ENCODE measurements at regions not wholly inside any gene's neighbourhood (a gene's known extent, or its start where the extent isn't known, plus 50 kb on each side); places are given as distances from the start of the nearest gene placed in this dataset.

DNA sequence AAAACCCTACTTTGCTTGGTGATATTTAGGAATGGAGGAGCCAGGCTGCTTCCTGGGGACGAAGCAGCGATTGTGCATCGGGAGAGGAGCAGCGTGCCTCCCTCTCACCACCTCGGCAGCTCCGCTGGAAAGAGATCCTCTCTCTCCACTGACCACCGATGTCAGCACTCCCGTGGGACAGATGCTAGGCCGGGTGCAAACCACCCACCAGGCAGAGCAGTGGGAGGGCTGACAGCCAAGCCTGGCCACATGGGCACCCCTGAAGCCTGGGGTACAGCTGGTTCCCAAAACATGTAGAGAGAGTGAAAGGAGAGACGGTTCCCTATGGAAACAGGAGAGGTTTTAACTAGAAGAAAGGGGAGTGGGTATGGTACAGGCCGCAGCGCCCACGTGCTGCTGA is 220.0 kb downstream of the ANKRD60 start (continued):
- TF ChIP-seq, protein P1, sequence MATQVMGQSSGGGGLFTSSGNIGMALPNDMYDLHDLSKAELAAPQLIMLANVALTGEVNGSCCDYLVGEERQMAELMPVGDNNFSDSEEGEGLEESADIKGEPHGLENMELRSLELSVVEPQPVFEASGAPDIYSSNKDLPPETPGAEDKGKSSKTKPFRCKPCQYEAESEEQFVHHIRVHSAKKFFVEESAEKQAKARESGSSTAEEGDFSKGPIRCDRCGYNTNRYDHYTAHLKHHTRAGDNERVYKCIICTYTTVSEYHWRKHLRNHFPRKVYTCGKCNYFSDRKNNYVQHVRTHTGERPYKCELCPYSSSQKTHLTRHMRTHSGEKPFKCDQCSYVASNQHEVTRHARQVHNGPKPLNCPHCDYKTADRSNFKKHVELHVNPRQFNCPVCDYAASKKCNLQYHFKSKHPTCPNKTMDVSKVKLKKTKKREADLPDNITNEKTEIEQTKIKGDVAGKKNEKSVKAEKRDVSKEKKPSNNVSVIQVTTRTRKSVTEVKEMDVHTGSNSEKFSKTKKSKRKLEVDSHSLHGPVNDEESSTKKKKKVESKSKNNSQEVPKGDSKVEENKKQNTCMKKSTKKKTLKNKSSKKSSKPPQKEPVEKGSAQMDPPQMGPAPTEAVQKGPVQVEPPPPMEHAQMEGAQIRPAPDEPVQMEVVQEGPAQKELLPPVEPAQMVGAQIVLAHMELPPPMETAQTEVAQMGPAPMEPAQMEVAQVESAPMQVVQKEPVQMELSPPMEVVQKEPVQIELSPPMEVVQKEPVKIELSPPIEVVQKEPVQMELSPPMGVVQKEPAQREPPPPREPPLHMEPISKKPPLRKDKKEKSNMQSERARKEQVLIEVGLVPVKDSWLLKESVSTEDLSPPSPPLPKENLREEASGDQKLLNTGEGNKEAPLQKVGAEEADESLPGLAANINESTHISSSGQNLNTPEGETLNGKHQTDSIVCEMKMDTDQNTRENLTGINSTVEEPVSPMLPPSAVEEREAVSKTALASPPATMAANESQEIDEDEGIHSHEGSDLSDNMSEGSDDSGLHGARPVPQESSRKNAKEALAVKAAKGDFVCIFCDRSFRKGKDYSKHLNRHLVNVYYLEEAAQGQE (IDR thresholded peaks at IDR 0.05; ENCODE audit: unreplicated experiment), result no peak
- TF ChIP-seq, protein P2, sequence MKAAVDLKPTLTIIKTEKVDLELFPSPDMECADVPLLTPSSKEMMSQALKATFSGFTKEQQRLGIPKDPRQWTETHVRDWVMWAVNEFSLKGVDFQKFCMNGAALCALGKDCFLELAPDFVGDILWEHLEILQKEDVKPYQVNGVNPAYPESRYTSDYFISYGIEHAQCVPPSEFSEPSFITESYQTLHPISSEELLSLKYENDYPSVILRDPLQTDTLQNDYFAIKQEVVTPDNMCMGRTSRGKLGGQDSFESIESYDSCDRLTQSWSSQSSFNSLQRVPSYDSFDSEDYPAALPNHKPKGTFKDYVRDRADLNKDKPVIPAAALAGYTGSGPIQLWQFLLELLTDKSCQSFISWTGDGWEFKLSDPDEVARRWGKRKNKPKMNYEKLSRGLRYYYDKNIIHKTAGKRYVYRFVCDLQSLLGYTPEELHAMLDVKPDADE (IDR thresholded peaks at IDR 0.05), result no peak
- no peak for TF ChIP-seq NANOG (IDR thresholded peaks at IDR 0.05; ENCODE audit: borderline replicate concordance)

DNA sequence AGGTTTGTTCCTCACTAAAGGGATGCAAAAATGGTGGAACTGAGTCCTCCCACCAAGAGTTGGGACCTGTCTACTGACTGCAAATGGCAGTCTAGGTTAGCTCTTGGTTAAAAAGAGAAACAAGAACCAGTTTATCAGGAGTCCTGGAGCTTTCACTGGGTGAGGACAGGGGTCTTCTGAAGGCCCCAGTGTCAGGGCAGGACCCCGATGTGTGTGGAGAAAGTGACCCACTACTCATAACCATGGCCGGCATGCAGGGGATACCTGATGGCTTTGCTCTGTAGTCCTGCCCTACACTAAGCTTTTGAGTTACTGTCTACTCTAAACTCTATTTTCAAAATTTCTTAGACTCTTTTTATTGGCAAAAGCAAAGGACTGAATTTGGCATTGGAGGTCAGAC is 220.5 kb downstream of the ANKRD60 start:
- DNase-seq (ENCODE audit: low spot score) (no peak), ATAC-seq (no peak)
- no peaks in the 10 kb centered on the region for H3K9me2 ChIP-seq (ENCODE audit: insufficient read depth)
- no peak overlapping the region for H3K4me3 ChIP-seq
- H3K27me3 ChIP-seq (ENCODE audit: insufficient read depth), result no peaks in the 10 kb centered on the region
- no peaks in the 10 kb centered on the region for H3K36me3 Mint-ChIP-seq (ENCODE audit: low read depth)
- H3K36me3 ChIP-seq (ENCODE audit: insufficient read depth), result no peaks in the 10 kb centered on the region
- H3K4me3 Mint-ChIP-seq, result no peak overlapping the region
- H3K4me2 ChIP-seq, result no peak overlapping the region
- H3K9me3 Mint-ChIP-seq, result peaks cover 4% of the 10 kb centered on the region; the same call in 2 of the 3 replicates
- H3K27me3 Mint-ChIP-seq (ENCODE audit: insufficient read depth, low read depth, poor library complexity), result peaks cover 12% of the 10 kb centered on the region
- H3K4me1 Mint-ChIP-seq, result peaks cover 4% of the 10 kb centered on the region; the same call in 2 of the 3 replicates
- no peak overlapping the region for H3K27ac ChIP-seq (ENCODE audit: low read depth)
- no peak overlapping the region for H3K27ac Mint-ChIP-seq
- H2AFZ ChIP-seq, result no peak overlapping the region
- H3F3A ChIP-seq (replicated peaks; ENCODE audit: low read depth), result no peaks in the 10 kb centered on the region
- H4K20me1 ChIP-seq (replicated peaks; ENCODE audit: insufficient read depth), result no peaks in the 10 kb centered on the region
- peaks cover under 1% of the 10 kb centered on the region; the same call in 1 of the 2 replicates for H3K4me1 ChIP-seq (ENCODE audit: insufficient read depth)
- H3K79me2 ChIP-seq (replicated peaks; ENCODE audit: insufficient read depth), result no peaks in the 10 kb centered on the region
- TF ChIP-seq EZH2 (IDR thresholded peaks at IDR 0.05; ENCODE audit: low read depth, unreplicated experiment) (no peak), CREB1 (CRISPR knock-in tag; IDR thresholded peaks at IDR 0.05; ENCODE audit: low read depth) (no peak), ZNF331 (CRISPR knock-in tag; IDR thresholded peaks at IDR 0.05; ENCODE audit: low read depth) (no peak), ZNF114 (CRISPR knock-in tag; IDR thresholded peaks at IDR 0.05) (no peak), JUNB (IDR thresholded peaks at IDR 0.05; ENCODE audit: unreplicated experiment) (no peak), NANOG (IDR thresholded peaks at IDR 0.05; ENCODE audit: borderline replicate concordance) (no peak)
- TF ChIP-seq, protein P2 (IDR thresholded peaks at IDR 0.05), result no peak
- TF ChIP-seq, protein P1 (IDR thresholded peaks at IDR 0.05; ENCODE audit: unreplicated experiment), result no peak
- TF ChIP-seq, protein P3, sequence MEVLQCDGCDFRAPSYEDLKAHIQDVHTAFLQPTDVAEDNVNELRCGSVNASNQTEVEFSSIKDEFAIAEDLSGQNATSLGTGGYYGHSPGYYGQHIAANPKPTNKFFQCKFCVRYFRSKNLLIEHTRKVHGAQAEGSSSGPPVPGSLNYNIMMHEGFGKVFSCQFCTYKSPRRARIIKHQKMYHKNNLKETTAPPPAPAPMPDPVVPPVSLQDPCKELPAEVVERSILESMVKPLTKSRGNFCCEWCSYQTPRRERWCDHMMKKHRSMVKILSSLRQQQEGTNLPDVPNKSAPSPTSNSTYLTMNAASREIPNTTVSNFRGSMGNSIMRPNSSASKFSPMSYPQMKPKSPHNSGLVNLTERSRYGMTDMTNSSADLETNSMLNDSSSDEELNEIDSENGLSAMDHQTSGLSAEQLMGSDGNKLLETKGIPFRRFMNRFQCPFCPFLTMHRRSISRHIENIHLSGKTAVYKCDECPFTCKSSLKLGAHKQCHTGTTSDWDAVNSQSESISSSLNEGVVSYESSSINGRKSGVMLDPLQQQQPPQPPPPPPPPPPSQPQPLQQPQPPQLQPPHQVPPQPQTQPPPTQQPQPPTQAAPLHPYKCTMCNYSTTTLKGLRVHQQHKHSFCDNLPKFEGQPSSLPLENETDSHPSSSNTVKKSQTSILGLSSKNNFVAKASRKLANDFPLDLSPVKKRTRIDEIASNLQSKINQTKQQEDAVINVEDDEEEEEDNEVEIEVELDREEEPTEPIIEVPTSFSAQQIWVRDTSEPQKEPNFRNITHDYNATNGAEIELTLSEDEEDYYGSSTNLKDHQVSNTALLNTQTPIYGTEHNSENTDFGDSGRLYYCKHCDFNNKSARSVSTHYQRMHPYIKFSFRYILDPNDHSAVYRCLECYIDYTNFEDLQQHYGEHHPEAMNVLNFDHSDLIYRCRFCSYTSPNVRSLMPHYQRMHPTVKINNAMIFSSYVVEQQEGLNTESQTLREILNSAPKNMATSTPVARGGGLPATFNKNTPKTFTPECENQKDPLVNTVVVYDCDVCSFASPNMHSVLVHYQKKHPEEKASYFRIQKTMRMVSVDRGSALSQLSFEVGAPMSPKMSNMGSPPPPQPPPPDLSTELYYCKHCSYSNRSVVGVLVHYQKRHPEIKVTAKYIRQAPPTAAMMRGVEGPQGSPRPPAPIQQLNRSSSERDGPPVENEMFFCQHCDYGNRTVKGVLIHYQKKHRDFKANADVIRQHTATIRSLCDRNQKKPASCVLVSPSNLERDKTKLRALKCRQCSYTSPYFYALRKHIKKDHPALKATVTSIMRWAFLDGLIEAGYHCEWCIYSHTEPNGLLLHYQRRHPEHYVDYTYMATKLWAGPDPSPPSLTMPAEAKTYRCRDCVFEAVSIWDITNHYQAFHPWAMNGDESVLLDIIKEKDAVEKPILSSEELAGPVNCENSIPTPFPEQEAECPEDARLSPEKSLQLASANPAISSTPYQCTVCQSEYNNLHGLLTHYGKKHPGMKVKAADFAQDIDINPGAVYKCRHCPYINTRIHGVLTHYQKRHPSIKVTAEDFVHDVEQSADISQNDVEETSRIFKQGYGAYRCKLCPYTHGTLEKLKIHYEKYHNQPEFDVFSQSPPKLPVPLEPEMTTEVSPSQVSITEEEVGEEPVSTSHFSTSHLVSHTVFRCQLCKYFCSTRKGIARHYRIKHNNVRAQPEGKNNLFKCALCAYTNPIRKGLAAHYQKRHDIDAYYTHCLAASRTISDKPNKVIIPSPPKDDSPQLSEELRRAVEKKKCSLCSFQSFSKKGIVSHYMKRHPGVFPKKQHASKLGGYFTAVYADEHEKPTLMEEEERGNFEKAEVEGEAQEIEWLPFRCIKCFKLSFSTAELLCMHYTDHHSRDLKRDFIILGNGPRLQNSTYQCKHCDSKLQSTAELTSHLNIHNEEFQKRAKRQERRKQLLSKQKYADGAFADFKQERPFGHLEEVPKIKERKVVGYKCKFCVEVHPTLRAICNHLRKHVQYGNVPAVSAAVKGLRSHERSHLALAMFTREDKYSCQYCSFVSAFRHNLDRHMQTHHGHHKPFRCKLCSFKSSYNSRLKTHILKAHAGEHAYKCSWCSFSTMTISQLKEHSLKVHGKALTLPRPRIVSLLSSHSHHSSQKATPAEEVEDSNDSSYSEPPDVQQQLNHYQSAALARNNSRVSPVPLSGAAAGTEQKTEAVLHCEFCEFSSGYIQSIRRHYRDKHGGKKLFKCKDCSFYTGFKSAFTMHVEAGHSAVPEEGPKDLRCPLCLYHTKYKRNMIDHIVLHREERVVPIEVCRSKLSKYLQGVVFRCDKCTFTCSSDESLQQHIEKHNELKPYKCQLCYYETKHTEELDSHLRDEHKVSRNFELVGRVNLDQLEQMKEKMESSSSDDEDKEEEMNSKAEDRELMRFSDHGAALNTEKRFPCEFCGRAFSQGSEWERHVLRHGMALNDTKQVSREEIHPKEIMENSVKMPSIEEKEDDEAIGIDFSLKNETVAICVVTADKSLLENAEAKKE (CRISPR knock-in tag; IDR thresholded peaks at IDR 0.05), result no peak
